NCI-H2107 (cell line): ENCODE measurements at regions not wholly inside any gene's neighbourhood (a gene's known extent, or its start where the extent isn't known, plus 50 kb on each side); places are given as distances from the start of the nearest gene placed in this dataset.
"Not testable (repeated sequence)": the region's sequence is repeated elsewhere in the genome, so short reads cannot be mapped to it uniquely, and the experiment has no call there.

ENCODE experiments used
- DNase-seq: peaks from one replicate; lab custom pipeline; 2025; lab: John Stamatoyannopoulos, UW

GRCh38 chr13:50645092-50645491, 198.4 kb downstream of the DLEU7 start:
- no peak for DNase-seq

GRCh38 chr13:50646070-50646469, 197.4 kb downstream of the DLEU7 start:
- DNase-seq = no peak

DNA sequence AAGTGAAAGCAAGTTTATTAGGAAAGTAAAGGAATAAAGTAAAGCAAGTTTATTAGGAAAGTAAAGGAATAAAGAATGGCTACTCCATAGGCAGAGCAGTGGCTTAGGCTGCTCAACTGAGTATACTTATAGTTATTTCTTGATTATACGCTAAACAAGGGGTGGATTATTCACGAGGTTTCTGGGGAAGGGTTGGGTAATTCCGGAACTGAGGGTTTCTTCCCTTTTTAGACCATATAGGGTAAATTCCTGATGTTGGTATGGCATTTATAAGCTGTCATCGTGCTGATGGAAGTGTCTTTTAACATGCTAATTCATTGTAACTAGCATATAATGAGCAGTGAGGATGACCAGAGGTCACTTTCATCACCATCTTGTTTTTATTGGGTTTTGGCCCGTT, 194.3 kb downstream of the DLEU7 start:
- no peak for DNase-seq

- DNase-seq = no peak
Measured at GRCh38 chr13:50650592-50651504, 192.6 kb downstream of the DLEU7 start.

DNA sequence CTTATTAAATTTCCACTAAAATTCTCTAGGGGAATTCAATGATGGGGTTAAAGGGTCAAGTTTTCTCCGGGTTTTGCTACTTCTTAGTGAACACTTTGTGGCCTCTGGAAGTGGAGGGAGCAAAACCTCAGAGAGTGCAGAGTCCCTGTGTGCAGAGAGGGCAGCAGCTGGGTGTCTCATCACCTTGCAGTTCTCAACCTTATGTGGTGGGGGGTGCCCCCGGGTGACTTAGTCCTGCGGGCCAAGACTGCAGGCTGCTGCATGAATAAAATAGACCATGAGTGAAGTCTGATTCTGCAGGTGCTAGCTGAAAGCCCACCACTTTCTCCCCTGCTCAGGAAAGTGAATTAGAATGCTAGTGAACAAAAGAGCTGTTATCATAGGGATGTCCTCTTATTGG, 191.6 kb downstream of the DLEU7 start:
- no peak for DNase-seq

GRCh38 chr13:50654331-50654730, 189.2 kb downstream of the DLEU7 start:
- DNase-seq = no peak

- DNase-seq = not testable (repeated sequence)
Measured at GRCh38 chr13:50661881-50662280, 181.6 kb downstream of the DLEU7 start.

GRCh38 chr13:50664951-50665350, 178.5 kb downstream of the DLEU7 start:
- DNase-seq = no peak

DNA sequence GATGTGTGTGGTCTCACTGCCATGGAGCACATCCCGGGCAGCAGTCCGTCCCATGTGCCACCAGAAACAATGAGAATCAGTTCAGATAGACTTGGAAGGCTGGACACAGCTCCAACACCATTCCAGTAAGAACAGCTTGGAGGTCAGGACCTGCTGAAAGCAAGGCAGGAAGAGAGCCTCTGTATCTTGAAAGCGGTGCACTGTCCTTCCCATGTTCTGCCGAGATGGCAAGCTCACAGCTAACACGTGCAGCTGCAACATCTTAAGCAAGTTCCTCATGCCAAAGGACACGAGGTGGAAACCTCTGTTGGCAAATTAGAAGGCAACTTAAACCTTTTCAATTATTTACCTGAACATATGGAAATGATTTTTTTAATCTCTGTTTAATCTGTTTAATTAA, 175.4 kb downstream of the DLEU7 start:
- DNase-seq = no peak

GRCh38 chr13:50668691-50669271, 174.7 kb downstream of the DLEU7 start:
- no peak for DNase-seq

GRCh38 chr13:50670272-50670671, 173.2 kb downstream of the DLEU7 start:
- DNase-seq = no peak

DNA sequence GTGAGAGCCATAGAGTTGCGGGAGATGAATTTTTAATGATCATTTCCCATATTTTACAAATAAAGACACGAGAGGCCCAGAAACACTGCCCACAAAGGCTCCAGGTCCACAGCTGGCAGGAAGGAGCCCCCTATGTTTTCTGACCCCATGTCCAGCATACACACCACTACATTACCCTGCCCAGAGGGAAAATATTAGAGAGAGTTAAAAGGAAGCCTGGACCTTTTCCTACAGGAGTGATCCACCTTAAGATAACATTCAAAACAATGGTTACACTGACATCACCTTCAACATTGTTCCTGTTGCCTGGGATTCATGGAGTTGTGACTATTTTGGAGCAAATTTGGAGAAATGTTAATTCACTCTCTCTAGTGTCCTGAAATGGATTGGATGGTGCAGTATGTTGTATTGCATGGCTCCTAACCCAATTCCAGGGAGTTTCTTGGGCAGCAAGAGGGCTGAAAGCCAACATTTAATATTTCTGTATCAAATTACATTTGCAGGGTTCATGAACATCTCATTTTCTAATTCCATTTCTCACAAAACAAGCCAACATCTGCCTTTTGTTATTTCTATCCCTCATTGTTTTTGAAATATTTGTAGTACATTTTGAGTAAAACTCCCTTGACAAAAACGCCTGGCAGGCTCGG, 172.5 kb downstream of the DLEU7 start:
- DNase-seq = no peak

GRCh38 chr13:50671497-50671850, 172.0 kb downstream of the DLEU7 start:
- DNase-seq = no peak

DNA sequence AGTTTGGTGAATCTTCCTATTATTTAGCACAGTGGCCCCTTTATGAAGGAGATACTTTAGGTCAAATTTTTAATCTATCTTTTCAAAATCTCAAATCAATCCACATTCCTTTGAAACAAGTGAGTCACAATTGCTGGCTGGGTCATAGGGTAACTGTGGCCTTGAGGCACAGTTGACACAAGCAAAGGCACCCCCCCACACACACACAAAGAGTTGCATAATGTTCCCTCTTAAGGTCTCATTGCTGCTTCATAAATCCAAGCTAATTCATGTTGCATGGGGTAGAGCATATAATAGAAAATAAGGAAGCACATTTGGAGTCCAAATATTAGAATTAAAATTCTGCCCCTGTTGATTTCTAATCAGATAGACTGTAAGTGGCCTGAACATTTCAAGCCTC, 171.5 kb downstream of the DLEU7 start:
- DNase-seq = no peak

DNA sequence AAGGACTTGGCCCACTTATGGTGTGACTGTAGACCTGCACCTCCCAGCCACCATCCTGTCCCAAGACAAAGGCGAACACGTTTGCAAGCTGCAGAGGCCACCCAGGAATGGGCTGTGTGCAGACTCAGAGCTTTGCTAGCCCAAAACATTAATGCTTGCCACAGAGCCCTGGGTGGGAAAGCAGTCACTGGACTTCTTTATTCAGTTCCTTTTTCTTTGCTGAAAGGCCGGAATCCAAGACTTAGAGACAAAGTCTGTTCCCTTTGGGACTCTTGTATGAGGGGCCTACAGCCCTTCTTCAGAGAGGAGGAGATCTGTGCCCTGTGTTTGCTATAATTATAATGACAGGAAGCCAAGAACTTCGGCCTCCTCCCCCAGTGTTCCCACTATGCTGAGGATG, 167.8 kb downstream of the DLEU7 start:
- DNase-seq = no peak

DNA sequence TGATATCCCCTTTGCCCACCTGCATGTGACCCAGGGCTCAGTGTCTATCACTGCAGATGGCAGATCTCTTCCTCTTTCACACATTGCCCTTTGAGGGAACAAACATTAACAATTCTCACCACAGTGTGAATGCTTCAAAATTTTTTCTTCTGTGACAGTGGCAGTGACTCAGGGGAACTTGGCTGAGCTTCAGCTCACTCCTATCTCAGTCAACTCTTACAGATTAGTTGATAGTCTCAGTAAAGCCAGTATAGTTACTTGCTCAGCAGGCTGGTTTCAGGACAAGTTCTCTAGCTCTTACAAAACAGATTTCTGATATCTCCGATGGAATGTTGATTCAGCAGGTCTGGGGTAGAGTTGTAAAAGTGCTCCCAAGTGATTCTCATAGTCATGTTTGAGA, 166.9 kb downstream of the DLEU7 start:
- no peak for DNase-seq

GRCh38 chr13:50677258-50677657, 166.2 kb downstream of the DLEU7 start:
- DNase-seq = no peak

DNA sequence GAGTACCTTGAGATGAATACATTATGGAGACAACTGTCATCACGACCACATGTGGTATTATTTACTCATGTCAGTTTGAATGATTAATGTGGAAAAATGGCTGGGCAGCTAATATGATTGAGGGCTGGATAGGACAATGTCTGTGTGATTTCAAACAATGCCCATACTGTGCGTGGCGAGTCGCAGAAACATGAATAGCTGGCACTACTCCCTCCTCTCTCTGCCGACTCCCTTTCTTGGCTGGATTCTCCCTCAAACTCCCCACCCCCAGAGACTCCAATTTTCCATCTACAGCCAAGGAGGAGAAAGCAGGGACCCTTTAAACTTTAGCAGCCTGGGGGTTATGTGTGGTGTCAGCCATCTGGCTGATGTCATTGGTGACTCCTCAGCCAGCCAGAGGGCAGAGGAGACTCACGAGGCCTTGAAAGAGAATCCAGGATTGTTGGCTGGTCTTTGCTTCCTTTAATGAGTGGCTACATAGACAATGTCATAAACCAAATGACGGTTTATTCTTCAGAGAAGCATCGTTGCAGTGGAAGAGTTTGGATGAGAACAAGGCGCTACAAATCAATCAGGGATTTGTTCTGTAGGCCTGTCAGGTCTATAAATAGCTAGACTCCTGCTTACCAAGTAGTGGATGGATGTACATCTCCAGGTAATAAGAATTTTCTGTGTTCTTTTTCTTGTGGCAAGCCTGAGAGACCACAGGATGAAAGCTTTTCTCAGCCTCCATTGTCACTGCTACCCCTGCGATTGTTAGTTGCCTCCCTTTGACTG, 165.6 kb downstream of the DLEU7 start:
- no peak for DNase-seq

DNA sequence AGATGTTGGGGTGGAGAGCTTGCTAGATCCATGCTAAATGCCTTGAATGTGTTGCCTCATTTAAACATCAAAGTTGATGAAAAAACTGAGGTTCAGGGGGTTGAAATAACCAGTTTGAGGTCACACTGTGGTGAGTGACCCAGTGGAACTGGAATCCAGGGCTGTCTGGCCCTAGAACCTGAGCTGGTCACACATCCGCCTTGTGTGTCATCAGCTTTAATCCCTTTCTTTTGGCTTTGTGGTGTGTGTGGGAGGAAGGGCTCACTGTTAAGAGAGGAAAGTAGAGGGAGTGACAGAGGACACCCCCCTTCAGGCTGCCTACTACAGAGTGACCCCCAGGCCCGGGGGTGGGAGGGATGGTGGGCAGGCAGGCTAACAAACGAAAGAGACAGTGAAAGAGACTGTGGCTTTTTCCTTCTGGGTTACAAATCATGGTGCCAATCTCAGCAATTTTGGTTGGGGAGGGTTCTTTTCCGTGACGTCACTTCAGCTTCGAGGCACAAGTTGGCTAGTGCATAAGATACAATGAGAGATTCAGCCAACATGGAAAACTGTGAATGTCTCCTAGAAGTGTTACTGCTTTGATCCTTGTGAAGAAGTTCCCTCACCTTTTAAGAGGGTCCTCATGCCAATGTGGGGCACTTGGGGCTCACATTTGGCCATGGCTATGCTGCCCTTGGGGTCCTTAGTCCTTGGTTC, 164.9 kb downstream of the DLEU7 start:
- no peak for DNase-seq

DNA sequence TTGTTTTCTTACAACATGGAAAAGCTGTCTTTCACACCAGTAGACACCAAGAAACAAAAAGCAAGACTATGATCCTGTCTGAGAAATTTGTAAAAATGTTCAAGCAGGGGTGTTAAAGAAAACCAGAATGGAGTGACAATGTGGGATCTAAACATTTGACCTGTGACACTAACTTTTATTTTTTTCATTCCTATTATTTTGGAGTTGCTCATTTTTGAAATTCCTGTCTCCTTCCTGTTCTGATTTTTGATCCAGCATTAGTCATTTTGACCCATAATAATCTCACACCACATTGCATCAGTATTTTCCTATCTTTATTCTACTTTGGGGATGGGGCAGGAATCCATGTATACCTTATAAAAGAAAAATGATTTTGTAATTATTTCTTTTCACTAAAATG, 164.2 kb downstream of the DLEU7 start:
- no peak for DNase-seq

GRCh38 chr13:50682002-50682401, 161.5 kb downstream of the DLEU7 start:
- no peak for DNase-seq

GRCh38 chr13:50682966-50683365, 160.5 kb downstream of the DLEU7 start:
- no peak for DNase-seq
